Kidney glomerular epithelial cell (primary cell): ENCODE measurements at regions not wholly inside any gene's neighbourhood (a gene's known extent, or its start where the extent isn't known, plus 50 kb on each side); places are given as distances from the start of the nearest gene placed in this dataset.
"Not testable (repeated sequence)": the region's sequence is repeated elsewhere in the genome, so short reads cannot be mapped to it uniquely, and the experiment has no call there.

Experiments
- DNase-seq: peaks from one replicate; lab custom pipeline; 2025; lab: John Stamatoyannopoulos, UW

- DNase-seq: peak; percentile 98
Observed at GRCh38 chr15:69760890-69761568, 308.4 kb downstream of the RPLP1 start.

GRCh38 chr15:69762373-69763148 is 309.9 kb downstream of the RPLP1 start:
- no peak for DNase-seq

GRCh38 chr15:69763831-69764230 is 311.2 kb downstream of the RPLP1 start:
- no peak for DNase-seq

- no peak for DNase-seq
Observed at GRCh38 chr15:69766156-69766555, 313.5 kb downstream of the RPLP1 start.

- no peak for DNase-seq
Observed at GRCh38 chr15:69767191-69767590, 314.6 kb downstream of the RPLP1 start.

- not testable (repeated sequence) for DNase-seq
Observed at GRCh38 chr15:69769336-69769735, 316.7 kb downstream of the RPLP1 start.

- not testable (repeated sequence) for DNase-seq
Observed at GRCh38 chr15:69774258-69774657, 321.6 kb downstream of the RPLP1 start.

- DNase-seq: not testable (repeated sequence)
Observed at GRCh38 chr15:69774711-69775110, 322.1 kb downstream of the RPLP1 start.

GRCh38 chr15:69777356-69777755 is 320.4 kb downstream of the TLE3 start:
- no peak for DNase-seq

GRCh38 chr15:69780374-69780773 is 317.3 kb downstream of the TLE3 start:
- DNase-seq: no peak

- no peak for DNase-seq
Observed at GRCh38 chr15:69780981-69781380, 316.7 kb downstream of the TLE3 start.

GRCh38 chr15:69781411-69782125 is 316.1 kb downstream of the TLE3 start:
- DNase-seq: no peak

GRCh38 chr15:69782139-69782658 is 315.5 kb downstream of the TLE3 start:
- no peak for DNase-seq

- no peak for DNase-seq
Observed at GRCh38 chr15:69782809-69783208, 314.9 kb downstream of the TLE3 start.

GRCh38 chr15:69783211-69783610 is 314.5 kb downstream of the TLE3 start:
- DNase-seq: no peak

GRCh38 chr15:69784798-69785566 is 312.7 kb downstream of the TLE3 start:
- DNase-seq: no peak

- no peak for DNase-seq
Observed at GRCh38 chr15:69786136-69786701, 311.5 kb downstream of the TLE3 start.

GRCh38 chr15:69787791-69788190 is 309.9 kb downstream of the TLE3 start:
- no peak for DNase-seq

- no peak for DNase-seq
Observed at GRCh38 chr15:69789648-69790393, 307.9 kb downstream of the TLE3 start.

- DNase-seq: no peak
Observed at GRCh38 chr15:69790632-69791031, 307.1 kb downstream of the TLE3 start.

- DNase-seq: no peak
Observed at GRCh38 chr15:69792823-69793222, 304.9 kb downstream of the TLE3 start.
